Stomach (tissue), 8 donors: ENCODE measurements at regions not wholly inside any gene's neighbourhood (a gene's known extent, or its start where the extent isn't known, plus 50 kb on each side); places are given as distances from the start of the nearest gene placed in this dataset.

Experiments
- DNase-seq, 2 donors: peaks; one replicate each; pipeline versions ENCODE4 v3.0.0 to v3.0.0-alpha.2; 2013 to 2019
- H3K27ac ChIP-seq, 5 donors: fragments of 200-600 bp in 4 of 5; sonication (generic) in 4 of 5; one replicate each; pipeline ENCODE4 v1.5.1; 2013 to 2019; ENCODE audit warnings: mild to moderate bottlenecking in 1 of 5, moderate library complexity in 1 of 5
- H3K27me3 ChIP-seq, 3 donors: fragments of 200-600 bp; sonication (generic); one replicate each; pipeline ENCODE4 v1.5.1; 2017 to 2019; ENCODE audit warnings: mixed run types in 1 of 3
- H3K36me3 ChIP-seq, 4 donors: fragments of 200-600 bp; sonication (generic); 1 replicate in 3 of 4; 2 replicates in 1 of 4; pipeline ENCODE4 v1.5.1; 2016 to 2019
- H3K4me1 ChIP-seq, 4 donors: fragments of 200-600 bp; sonication (generic); one replicate each; pipeline ENCODE4 v1.5.1; 2016 to 2019
- H3K4me3 ChIP-seq, 4 donors: fragments of 200-600 bp; sonication (generic) in 3 of 4; one replicate each; pipeline ENCODE4 v1.5.1; 2016 to 2019; ENCODE audit warnings: mild to moderate bottlenecking in 1 of 4
- H3K9me3 ChIP-seq, 4 donors: fragments of 200-600 bp; sonication (generic); one replicate each; pipeline ENCODE4 v1.5.1; 2016 to 2019
- EP300 ChIP-seq: sonication (generic); formaldehyde crosslinking; IDR thresholded peaks from one replicate; pipeline ENCODE4 v1.6.1; 2017; ENCODE audit warnings: antibody characterized with exemption
- POLR2A ChIP-seq, 4 donors: fragments of 450-650 bp; IDR thresholded peaks; one replicate each; pipeline ENCODE4 v1.6.1; 2016; ENCODE audit warnings: antibody characterized with exemption in 4 of 4, control low read depth in 2 of 4, mild to moderate bottlenecking in 1 of 4, moderate library complexity in 1 of 4
- POLR2AphosphoS5 ChIP-seq, 3 donors: sonication (generic); formaldehyde crosslinking; IDR thresholded peaks; one replicate each; pipeline ENCODE4 v1.6.1; 2016; ENCODE audit warnings: antibody characterized with exemption in 3 of 3
- WGBS, 5 donors: extraction: QIAGEN DNeasy Blood & Tissue Kit in 3 of 5; methylation state at CpG; one replicate each; pipeline versions ENCODE4 v1.1.5 to v1.1.7; 2013 to 2018; 5-methylcytosine and 5-hydroxymethylcytosine counted together
- intact Hi-C: fragments of 100-400 bp; cut with DNase I; formaldehyde crosslinking; loops from one replicate; pipeline ENCODE4 v1.15.1; 2023; ENCODE audit warnings: low total_unique reads
- TF ChIP-seq, protein P1 (sequence below), 7 experiments: fragments of 450-650 bp in 4 of 7; fragments of 200-600 bp in 3 of 7; sonication (generic) in 3 of 7; IDR thresholded peaks; one replicate each; pipeline ENCODE4 v1.5.1; 2016 to 2019; ENCODE audit warnings: antibody characterized with exemption in 7 of 7, control low read depth in 2 of 7, mild to moderate bottlenecking in 1 of 7
- donor health status: healthy with polysubstance abuse.
- donor health status: Bipolar disorder and iron deficiency.
- donor health status: healthy.

- TF ChIP-seq EP300 (no peak), POLR2AphosphoS5 (IDR thresholded peaks at IDR 0.05) (no peak), POLR2A (IDR thresholded peaks at IDR 0.05) (no peak)
- TF ChIP-seq, protein P1, sequence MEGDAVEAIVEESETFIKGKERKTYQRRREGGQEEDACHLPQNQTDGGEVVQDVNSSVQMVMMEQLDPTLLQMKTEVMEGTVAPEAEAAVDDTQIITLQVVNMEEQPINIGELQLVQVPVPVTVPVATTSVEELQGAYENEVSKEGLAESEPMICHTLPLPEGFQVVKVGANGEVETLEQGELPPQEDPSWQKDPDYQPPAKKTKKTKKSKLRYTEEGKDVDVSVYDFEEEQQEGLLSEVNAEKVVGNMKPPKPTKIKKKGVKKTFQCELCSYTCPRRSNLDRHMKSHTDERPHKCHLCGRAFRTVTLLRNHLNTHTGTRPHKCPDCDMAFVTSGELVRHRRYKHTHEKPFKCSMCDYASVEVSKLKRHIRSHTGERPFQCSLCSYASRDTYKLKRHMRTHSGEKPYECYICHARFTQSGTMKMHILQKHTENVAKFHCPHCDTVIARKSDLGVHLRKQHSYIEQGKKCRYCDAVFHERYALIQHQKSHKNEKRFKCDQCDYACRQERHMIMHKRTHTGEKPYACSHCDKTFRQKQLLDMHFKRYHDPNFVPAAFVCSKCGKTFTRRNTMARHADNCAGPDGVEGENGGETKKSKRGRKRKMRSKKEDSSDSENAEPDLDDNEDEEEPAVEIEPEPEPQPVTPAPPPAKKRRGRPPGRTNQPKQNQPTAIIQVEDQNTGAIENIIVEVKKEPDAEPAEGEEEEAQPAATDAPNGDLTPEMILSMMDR (IDR thresholded peaks at IDR 0.05): no peak
- Histone ChIP-seq H3K27ac (no peak overlapping the region), H3K36me3 (no peaks in the 10 kb centered on the region), H3K4me3 (no peak overlapping the region), H3K4me1 (no peaks in the 10 kb centered on the region), H3K9me3 (peaks cover 0 to 12% (median 12%) of the 10 kb centered on the region in 4 donors), H3K27me3 (no peaks in the 10 kb centered on the region)
- DNase-seq: no peak
- WGBS, 5 donors: 32 to 65% (median 61%) methylated on average over 2 of the region's 2 CpGs
- intact Hi-C loops: no loop called here
These were observed 265.4 kb upstream of the SLC7A11 start for GRCh38 chr4:138507522-138507921.

- no peak overlapping the region for H3K4me3 ChIP-seq
- no peak overlapping the region for H3K27ac ChIP-seq
- no peaks in the 10 kb centered on the region for H3K27me3 ChIP-seq
- DNase-seq: no peak
- TF ChIP-seq EP300 (no peak), POLR2AphosphoS5 (IDR thresholded peaks at IDR 0.05) (no peak), POLR2A (IDR thresholded peaks at IDR 0.05) (no peak)
- TF ChIP-seq, protein P1 (IDR thresholded peaks at IDR 0.05): no peak
- intact Hi-C loops: no loop called here
- H3K36me3 ChIP-seq: no peaks in the 10 kb centered on the region
- H3K9me3 ChIP-seq: peaks cover 5 to 36% (median 24%) of the 10 kb centered on the region in 4 donors
- H3K4me1 ChIP-seq: no peaks in the 10 kb centered on the region
- 64 to 90% (median 88%) methylated on average over 1 of the region's 1 CpG for WGBS, 5 donors
These were observed 259.5 kb upstream of the SLC7A11 start for GRCh38 chr4:138501614-138502013.

DNA sequence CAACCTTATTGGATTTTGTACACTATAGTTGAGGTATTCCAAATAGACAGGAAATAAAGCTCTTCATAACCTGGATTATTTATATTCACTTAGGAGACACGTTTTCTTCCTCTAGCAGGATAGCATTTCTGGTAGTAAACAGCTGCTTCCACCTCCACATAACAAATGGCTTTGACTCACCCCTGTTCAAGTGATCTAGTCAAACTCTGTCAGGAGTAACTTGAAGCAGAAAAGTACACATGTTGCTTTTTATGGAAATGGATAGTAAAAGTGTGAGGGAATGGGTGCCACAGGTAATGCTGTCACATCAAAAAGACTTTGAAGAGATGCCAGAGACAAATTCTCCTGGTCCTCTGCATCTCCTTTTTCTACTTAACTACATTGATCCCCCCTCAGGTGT is 258.7 kb upstream of the SLC7A11 start:
- peaks cover 5 to 36% (median 24%) of the 10 kb centered on the region in 4 donors for H3K9me3 ChIP-seq
- TF ChIP-seq, protein P1 (IDR thresholded peaks at IDR 0.05): no peak
- no peak for TF ChIP-seq POLR2A (IDR thresholded peaks at IDR 0.05)
- no peak for TF ChIP-seq POLR2AphosphoS5 (IDR thresholded peaks at IDR 0.05)
- no peak for TF ChIP-seq EP300
- 50 to 64% (median 57%) methylated on average over 1 of the region's 1 CpG for WGBS, 5 donors
- no peak overlapping the region for H3K4me3 ChIP-seq
- H3K27me3 ChIP-seq: no peaks in the 10 kb centered on the region
- no peak overlapping the region for H3K27ac ChIP-seq
- no peaks in the 10 kb centered on the region for H3K36me3 ChIP-seq
- H3K4me1 ChIP-seq: no peaks in the 10 kb centered on the region
- intact Hi-C loops: no loop called here
- DNase-seq: no peak

DNA sequence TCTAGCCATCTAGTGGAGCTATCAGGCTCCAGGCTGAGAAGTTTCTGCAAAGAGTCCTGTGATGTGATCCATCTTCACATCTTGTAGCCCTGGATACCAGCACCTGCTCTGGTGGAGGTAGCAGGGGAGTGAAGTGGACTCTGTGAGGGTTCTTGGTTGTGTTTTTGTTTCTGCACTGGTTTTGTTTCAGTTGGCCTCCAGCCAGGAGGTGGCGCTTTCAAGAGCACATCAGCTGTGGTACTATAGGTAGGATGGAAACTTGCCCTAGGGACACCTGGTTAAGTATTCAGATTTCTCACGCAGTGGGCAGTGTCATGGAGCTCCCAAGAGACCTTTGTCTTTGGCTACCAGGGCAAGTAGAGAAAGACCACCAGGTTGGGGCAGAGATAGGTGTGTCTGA is 257.5 kb upstream of the SLC7A11 start:
- Histone ChIP-seq H3K27me3 (no peaks in the 10 kb centered on the region), H3K9me3 (peaks cover 5 to 36% (median 24%) of the 10 kb centered on the region in 4 donors), H3K4me1 (no peaks in the 10 kb centered on the region), H3K27ac (no peak overlapping the region), H3K36me3 (no peaks in the 10 kb centered on the region), H3K4me3 (no peak overlapping the region)
- WGBS, 5 donors: 87 to 100% (median 89%) methylated on average over 2 of the region's 2 CpGs
- DNase-seq: no peak
- no peak for TF ChIP-seq EP300
- TF ChIP-seq POLR2A (IDR thresholded peaks at IDR 0.05): no peak
- TF ChIP-seq, protein P1 (IDR thresholded peaks at IDR 0.05): no peak
- no peak for TF ChIP-seq POLR2AphosphoS5 (IDR thresholded peaks at IDR 0.05)
- intact Hi-C loops: no loop called here
